ENCODE measurements at regions not wholly inside any gene's neighbourhood (a gene's known extent, or its start where the extent isn't known, plus 50 kb on each side); places are given as distances from the start of the nearest gene placed in this dataset.

GRCh38 chr3:150030841-150031240 is 60.1 kb upstream of the PFN2 start:
- DNase-seq (ENCODE audit: low read depth): no peak

- DNase-seq (ENCODE audit: low read depth): no peak
These were observed 52.5 kb upstream of the PFN2 start for GRCh38 chr3:150023239-150023636.

GRCh38 chr3:150022381-150023238 is 51.9 kb upstream of the PFN2 start:
- peak; percentile 35 for DNase-seq (ENCODE audit: low read depth)

GRCh38 chr3:150020527-150020926 is 49.8 kb upstream of the PFN2 start:
- DNase-seq (ENCODE audit: low read depth): no peak

Data from LHCN-M2 (cell line).